ENCODE measurements at regions not wholly inside any gene's neighbourhood (a gene's known extent, or its start where the extent isn't known, plus 50 kb on each side); places are given as distances from the start of the nearest gene placed in this dataset.
"Not testable (repeated sequence)": the region's sequence is repeated elsewhere in the genome, so short reads cannot be mapped to it uniquely, and the experiment has no call there.

DNA sequence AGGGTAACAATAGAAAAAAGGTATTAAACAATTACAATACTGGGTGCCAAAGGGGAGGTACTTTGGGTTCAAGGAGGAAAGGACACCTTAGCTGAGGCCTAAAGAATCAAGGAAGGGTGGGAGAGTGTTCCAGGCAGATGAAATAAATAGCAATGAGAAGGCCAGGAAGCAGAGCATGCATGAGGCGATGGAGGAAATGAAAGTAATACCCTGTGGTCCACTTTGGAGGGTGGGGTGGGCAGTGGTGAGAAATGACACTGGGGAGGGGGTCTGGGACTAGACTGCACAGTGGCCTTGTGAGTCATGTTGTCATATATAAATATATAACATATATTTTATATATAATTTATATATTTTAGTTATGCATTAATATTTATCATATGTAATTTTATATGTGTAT is 55.9 kb downstream of the BHLHE40 start:
- DNase-seq (ENCODE audit: extremely low read depth in 1 of 2, low read depth in 1 of 2), result no peak

DNA sequence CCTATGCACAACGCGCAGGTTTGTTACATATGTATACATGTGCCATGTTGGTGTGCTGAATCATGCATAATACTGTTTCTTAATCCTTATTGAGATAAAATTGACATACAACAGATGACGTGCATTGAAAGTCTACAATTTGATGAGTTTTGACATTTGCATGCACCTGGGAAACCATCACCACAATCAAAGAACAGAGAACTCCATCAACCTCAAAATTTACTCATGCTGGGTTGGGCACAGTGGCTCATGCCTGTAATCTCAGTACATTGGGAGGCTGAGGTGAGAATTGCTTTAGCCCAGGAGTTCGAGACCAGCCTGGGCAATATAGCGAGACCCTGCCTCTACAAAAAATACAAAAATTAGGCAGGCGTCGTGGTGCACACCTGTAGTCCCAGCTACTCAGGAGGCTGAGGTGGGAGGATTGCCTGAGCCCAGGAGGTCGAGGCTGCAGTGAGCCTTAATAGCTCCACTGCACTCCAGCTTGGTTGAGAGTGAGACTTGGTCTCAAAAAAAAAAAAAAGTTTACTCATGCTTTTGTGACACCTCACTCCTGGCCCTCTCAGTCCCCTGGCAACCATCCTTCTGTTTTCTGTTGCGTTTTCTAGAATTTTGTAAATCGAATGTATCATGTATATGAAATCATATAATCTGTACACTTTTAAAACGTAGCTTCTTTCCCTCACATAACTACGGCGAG is 56.6 kb downstream of the BHLHE40 start:
- no peak for DNase-seq (ENCODE audit: extremely low read depth in 1 of 2, low read depth in 1 of 2)

DNA sequence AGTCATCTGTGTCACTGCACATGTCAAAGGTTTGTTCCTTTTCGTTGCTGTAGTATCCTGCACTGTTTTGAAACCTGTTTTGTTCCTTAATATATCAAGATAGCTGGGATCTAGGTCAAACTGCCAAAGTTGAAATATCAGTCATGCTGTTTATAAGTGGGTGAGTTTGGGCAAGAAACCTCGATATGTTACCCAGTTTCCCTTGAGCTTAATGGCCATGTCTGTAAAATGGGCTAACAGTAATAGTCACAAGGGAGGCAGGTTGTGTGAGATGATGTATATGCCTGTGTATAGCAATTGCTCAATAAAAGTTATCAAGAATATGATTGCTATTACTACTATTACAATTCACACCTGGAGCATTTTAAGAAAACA is 57.1 kb downstream of the BHLHE40 start:
- DNase-seq (ENCODE audit: extremely low read depth in 1 of 2, low read depth in 1 of 2), result no peak

DNA sequence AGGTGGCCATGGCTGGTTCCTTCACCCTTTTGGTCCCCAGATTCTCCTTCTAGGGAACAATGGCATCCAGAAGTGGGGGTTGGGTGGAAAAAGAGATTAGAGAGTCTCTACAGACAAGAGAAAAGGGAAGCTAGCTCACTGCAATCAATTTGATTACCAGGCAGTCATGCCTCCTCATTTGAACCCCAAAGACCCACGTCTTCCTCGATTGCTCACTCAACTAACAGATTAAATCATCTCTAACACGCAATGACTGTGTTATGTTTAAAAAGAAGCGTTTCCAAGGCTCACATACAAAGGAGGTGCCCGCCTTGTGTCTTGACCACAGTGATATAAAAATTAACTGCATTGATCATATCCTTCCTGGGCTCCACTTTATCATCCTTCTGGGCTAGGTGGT is 57.6 kb downstream of the BHLHE40 start:
- no peak for DNase-seq (ENCODE audit: extremely low read depth in 1 of 2, low read depth in 1 of 2)

DNA sequence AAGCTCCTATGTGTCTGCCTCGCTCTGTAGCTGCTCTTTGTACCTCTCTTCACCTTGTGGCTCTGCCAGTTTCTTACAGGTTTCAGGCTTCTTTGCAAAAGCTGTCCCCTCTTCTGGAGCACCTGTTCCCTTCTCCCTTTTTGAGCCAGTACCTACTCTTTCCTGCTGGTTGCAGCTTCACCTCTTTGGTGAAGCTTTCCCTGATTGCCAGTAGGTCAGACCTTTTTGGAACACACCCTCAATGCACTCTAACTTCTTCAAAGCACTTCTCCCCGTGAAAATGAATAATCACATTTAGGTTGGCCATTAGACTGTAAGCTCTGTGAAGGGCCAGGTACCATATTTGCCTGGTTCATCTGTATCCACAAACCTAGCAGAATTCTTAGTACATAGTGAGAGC is 60.3 kb downstream of the BHLHE40 start:
- no peak for DNase-seq (ENCODE audit: extremely low read depth in 1 of 2, low read depth in 1 of 2)

DNA sequence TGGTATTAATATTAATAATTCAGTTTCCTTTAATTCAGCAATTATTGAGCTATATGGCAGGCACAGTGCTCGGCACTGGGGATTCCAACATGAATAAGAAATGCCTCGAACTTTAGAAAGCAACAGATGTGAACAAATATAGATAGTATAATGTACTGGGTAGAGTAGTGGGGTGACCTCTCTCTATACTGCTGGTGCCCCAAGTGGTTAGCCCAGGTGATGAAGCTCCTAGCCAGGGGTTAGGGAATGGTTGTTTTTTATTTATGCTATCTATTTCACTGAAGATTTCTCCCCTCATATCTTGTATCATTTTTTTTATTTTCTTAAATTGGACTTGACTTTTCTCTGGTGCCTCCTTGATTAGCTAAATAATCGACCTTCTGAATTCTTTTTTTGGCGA is 62.1 kb downstream of the BHLHE40 start:
- no peak for DNase-seq (ENCODE audit: extremely low read depth in 1 of 2, low read depth in 1 of 2)

DNA sequence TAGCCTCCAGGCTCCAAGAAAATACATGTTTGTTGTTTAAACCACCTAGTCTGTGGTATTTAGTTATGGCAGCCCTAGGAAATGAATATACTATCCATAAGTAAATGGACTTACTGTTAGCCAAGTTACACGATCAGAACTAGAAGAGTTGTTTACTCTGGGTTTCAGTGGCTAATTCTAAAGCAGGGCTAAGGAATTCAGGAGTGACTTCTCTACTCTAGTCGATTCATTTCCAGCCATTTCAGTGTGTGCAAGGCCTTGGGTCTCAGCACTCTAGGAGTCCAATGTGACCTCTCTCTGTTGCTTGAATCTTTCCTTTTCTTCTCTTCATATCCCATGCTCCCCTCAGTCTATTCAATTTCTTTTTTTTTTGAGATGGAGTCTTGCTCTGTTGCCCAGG is 66.7 kb downstream of the BHLHE40 start:
- no peak for DNase-seq (ENCODE audit: extremely low read depth in 1 of 2, low read depth in 1 of 2)

DNA sequence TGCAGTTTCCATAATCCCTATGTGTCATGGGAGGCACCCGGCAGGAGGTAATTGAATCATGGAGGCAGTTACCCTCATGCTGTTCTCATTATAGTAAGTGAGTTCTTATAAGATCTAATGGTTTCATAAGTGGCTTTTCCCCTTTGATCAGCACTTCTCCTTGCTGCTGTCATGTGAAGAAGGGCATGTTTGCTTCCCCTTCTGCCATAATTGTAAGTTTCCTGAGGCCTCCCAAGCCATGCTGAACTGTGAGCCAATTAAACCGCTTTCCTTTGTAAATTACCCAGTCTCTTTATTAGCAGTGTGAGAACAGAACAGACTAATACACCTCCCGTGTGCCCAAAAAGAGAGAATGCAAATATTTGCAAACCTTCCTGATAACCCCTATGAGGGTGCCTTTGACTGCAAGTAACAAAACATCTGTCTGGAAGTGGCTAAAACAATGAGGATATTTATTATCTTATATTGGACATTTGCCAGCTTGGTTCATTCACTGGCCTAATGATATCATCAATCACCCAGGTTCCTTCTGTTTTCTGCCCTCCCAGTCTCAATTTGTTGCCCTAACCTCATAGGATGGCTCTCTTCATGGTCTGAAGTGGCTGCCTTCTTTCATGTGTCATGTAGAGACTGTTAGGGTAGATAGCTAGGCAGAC is 68.7 kb downstream of the BHLHE40 start:
- no peak for DNase-seq (ENCODE audit: extremely low read depth in 1 of 2, low read depth in 1 of 2)

DNA sequence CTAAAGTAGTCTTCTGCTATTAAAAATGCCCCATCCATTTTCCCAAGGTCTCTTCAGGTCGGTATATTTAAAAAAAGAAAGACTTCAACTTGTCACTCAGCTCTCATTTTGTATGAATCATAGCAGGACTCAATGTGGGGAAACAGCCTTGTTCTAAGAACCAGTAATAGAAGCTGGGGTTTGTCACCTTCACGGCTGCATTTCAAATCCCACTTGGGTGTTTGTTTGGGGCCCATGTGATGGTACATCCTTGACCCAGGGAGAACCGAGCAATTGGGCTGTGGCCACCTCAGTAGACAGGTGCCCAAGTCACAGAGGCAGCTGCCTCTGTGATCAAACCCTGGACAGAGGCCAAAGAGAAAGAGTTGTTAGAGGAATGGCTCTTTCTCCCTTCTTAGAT is 70.3 kb upstream of the ARL8B start:
- DNase-seq (ENCODE audit: extremely low read depth in 1 of 2, low read depth in 1 of 2), result no peak

DNA sequence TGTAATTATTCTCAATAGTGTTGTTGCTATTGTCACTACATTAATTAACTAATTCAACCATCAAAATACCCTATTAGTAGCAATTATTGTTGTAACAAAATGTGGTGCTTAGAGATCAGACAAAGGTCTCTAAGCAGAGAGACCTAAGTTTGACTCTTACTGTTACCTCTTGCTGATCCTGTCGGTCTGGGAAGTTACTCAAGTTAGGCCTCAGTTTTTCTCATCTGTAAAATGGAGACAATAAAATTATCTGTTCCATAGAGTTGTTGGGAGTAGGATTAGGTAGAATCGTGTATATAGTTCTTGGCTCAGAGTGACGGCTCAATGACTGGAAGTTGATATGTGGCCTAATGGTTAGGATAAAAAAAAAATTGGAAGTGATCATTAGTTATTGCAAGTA is 69.8 kb upstream of the ARL8B start:
- no peak for DNase-seq (ENCODE audit: extremely low read depth in 1 of 2, low read depth in 1 of 2)

DNA sequence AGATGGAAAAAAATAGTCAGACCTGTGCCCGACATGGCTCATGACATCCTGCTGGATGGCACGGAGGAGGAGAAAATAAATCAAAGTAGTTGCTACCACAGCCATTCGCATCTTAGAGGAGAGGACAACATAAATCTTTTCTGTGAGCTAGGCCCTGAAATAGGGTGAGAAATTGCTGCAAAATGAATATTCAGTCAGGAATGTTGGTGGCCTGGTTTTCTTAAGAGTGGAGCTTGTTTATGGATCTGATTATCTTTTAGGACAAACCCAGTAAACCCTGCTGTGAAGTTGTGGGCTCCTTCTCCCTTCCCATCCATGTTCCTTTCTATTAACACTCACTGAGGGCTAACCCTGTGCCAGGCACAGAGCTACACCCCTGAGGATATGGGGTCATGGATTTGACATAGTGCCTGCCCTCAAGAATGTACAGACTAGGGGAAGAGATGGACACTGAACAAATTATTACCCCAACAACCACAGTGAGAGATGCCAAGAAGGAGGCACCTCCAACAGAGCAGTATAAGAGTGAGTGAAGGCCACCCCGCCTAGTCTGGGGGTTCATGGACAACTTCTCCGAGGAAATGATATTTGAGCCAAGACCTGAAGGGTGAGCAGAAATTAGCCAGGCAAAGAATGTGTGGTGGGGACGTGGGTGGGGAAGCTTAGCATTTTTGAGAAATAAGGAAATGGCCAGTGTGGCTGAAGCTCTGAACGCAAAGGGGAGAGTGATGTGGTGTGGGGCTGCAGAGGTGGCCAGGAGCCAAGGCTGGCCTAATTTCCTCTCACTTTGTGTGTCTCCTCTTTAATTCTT is 68.9 kb upstream of the ARL8B start:
- no peak for DNase-seq (ENCODE audit: extremely low read depth in 1 of 2, low read depth in 1 of 2)

DNA sequence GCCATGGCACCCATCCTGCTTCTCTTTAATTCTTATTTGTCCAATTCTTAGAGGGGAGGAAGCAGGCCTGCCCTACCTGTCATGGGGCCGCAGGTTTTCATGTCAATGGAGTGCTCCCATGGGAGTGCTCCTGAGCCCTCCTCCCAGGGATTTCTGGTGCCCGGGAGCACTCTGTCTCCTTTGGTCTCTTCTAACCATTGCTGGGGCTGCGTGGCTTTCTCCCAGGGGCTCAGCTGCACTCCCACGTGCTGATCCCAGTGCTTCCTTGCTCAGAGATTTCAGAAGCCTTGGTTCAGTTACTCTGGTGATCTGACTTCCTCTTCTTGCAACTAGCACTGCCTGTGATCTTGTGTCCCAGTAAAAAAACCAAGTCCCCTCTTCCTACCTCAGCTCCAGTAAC is 68.0 kb upstream of the ARL8B start:
- no peak for DNase-seq (ENCODE audit: extremely low read depth in 1 of 2, low read depth in 1 of 2)

DNA sequence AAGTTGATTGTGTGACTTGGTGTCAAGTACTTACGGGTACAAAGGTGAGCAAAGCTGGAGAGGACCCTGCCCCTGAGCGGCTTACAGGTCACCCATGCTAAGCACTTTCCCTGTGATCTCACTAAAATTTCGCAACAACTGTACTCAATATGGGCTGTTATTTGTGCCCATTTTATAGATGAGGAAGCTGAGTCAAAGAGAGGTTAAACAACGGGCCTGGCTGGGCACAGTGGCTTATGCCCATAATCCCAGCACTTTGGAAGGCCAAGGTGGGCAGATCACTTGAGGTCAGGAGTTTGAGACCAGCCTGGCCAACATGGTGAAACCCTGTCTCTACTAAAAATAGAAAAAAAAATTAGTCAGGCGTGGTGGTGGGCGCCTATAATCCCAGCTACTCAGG is 67.5 kb upstream of the ARL8B start:
- not testable (repeated sequence) for DNase-seq (ENCODE audit: extremely low read depth in 1 of 2, low read depth in 1 of 2)

DNA sequence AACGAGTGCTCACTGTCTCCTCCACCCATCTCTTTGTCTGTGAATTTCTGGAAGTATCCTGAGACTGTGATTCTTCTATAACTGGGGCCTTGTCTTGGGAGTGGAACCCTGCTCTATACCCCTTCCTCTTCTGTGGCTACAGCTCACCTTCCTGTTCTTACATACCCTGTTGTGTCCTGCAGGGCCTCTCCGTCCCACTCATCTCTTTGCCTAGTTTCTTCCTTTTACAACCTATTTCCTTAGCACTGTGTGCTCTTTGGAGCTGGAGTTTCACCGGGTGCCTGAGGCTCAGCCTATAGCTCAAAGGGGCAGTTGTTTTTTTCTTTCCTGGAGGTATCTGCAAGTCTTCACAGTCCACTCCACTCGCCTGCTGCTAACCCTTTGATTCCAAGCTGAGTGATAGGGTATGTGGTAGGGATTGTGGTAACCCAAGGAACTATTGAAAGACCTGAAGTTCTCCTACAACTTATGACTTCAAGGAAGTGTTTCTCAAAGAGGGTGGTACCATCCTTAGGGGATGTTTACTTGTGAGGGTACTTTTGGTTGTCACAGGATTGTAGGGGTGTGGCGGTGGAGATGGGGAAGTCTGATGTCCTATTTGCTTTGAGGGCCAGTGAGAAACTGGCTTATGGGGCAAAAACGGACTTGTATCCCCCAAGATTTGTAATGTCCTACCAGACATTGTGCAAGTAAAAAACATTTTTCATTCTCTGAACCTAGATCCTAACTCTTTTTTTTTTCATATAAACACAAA is 66.6 kb upstream of the ARL8B start:
- DNase-seq (ENCODE audit: extremely low read depth in 1 of 2, low read depth in 1 of 2), result no peak

DNA sequence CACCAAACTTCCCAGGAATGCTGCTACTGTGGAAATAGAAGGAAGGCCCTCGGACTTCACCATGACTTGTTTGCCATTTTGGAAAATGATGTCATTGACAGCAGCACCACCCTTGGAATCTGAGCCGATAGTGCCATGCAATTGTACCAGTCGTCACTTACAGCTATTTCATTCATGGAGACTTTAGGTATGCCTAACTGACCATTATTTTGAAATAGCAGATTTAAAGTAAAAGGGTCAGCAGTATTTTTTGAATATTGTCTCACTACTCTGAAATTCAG is 66.0 kb upstream of the ARL8B start:
- no peak for DNase-seq (ENCODE audit: extremely low read depth in 1 of 2, low read depth in 1 of 2)

DNA sequence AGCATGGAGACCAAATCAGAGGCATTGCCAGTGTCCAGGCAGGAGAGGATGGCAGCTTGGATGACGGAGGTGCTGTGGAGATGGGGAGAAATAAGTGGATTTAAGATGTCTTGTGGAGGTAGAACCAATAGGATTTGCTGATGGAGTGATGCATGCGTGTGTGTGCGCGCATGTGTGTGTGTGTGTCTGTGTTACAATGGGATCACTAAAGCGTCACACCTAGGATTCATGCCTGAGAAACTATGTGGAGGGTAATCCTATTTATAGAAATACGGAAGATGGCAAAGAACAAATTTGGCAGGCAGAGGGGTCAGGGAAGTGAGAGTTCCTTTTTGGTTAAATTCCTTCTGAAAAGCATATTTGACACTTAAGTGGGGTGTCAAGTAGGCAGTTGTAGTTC is 64.8 kb upstream of the ARL8B start:
- no peak for DNase-seq (ENCODE audit: extremely low read depth in 1 of 2, low read depth in 1 of 2)

DNA sequence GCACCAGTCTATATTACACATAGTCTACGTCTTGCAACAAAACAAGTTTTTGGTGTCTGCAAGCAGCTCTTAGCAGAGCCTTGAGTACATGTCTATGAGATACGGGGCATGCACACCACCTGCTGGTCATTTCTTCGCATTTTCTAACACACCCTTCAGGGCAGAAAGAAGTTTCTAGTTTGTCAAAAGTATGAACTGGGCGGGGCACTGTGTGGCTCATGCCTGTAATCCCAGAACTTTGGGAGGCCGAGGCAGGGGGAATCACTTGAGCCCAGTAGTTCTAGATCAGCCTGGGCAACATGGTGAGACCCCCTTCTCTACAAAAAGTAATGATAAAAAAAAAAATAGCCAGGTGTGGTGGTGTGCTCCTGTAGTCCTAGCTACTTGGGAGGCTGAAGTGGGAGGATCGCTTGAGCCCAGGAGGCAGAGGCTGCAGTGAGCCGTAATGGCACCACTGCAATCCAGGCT is 64.2 kb upstream of the ARL8B start:
- DNase-seq (ENCODE audit: extremely low read depth in 1 of 2, low read depth in 1 of 2), result peak; percentile 29 to 37

DNA sequence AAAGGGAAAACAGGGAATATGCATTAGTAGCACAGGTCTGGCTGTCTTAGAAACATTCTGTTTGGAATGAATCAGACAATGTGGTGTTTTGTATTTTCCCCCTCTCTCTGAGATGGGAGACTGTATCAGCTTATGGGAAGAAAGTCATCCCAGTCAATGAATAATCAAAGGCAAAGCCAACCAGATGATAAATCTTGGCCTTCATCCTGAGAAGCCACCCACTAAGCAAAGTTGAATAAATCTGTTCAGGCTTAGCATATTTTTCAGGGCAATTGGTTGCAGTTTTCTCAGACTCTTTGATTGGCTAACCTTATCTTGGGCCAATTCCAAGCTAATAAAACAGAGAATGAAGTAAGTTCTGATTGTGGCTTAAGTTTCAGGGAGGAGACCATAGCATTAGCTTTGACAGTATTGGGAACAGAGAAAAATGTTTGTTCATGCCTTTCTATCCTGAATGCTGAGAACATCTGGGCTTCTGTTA is 63.6 kb upstream of the ARL8B start:
- no peak for DNase-seq (ENCODE audit: extremely low read depth in 1 of 2, low read depth in 1 of 2)

DNA sequence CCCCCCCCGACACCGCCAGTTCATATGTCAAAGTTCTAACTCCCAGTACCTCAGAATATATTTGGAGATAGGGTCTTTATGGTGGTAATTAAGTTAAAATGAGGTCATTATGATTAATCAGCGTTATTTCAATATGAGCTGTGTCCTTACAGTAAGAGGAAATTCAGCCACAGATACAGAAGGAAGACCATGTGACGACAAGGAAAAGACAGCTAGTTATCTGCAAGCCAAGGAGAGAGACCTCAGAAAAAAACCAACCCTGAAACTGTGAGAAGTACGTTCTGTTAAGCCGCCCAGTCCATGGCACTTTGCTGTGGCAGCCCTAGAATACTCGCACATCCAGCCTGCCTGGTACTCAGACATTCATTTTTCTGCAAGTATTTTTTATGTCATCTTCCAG is 62.3 kb upstream of the ARL8B start:
- no peak for DNase-seq (ENCODE audit: extremely low read depth in 1 of 2, low read depth in 1 of 2)

DNA sequence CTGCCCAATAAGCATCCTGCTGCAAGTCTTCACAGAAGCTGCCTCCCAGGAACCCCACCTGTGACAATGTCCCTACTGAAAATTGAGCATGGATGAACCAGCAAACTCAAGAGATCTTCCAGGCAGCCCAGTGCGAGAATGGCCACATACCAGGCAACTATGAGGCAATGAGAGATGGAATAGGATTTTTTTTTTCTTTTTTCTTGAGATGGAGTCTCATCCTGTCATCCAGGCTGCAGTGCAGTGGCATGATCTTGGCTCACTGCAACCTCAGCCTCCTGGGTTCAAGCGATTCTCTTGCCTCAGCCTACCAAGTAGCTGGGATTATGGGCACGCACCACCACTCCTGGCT is 60.9 kb upstream of the ARL8B start:
- no peak for DNase-seq (ENCODE audit: extremely low read depth in 1 of 2, low read depth in 1 of 2)

DNA sequence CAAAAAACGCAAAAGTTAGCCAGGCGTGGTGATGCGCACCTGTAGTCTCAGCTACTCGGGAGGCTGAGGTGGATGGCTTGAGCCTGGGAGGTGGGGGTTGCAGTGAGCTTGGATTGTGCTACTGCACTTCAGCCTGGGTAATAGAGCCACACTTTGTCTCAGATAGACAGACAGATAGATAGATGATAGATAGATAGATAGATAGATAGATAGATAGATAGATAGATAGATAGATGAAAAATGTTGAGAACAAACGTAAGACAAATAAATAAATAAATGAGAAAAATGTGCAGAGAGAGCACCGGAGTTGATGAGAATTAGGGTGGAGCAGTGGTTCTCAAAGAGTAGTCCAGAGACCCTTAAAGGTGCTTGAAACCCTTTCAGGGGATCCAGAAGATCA is 58.4 kb upstream of the ARL8B start:
- DNase-seq (ENCODE audit: extremely low read depth in 1 of 2, low read depth in 1 of 2), result no peak

Data from activated CD8-positive, alpha-beta memory T cell treated with anti-CD3 and anti-CD28 coated beads for 1 hour (primary cell).